AG04449 (cell line): ENCODE measurements at regions not wholly inside any gene's neighbourhood (a gene's known extent, or its start where the extent isn't known, plus 50 kb on each side); places are given as distances from the start of the nearest gene placed in this dataset.

Experiments used
- CTCF ChIA-PET: fragments of 350-600 bp; formaldehyde crosslinking; extraction: SDS; loops from one replicate; lab custom pipeline; 2021; ENCODE audit warnings: antibody characterized with exemption; lab: Yijun Ruan, JAX
- POLR2A ChIA-PET: fragments of 400-600, 350-600 bp; formaldehyde crosslinking; extraction: SDS; loops from one replicate; lab custom pipeline; 2020; ENCODE audit warnings: antibody characterized with exemption, inconsistent platforms; lab: Yijun Ruan, JAX
- DNase-seq: peaks from one replicate; pipeline ENCODE4 v3.0.0-alpha.2; 2010; ENCODE audit warnings: low read depth, low spot score
- H3K4me3 ChIP-seq: 2 replicates; pipeline ENCODE4 v1.5.1; 2011; ENCODE audit warnings: low read depth, mild to moderate bottlenecking, control low read depth, low read length
- CTCF ChIP-seq: IDR thresholded peaks from one replicate; pipeline ENCODE4 v1.5.1; 2011; ENCODE audit warnings: mild to moderate bottlenecking, moderate library complexity, low read length, control low read depth, inconsistent platforms; ENCODE audit not compliant: insufficient read depth; ENCODE audit errors: missing control alignments

GRCh38 chr6:115302731-115303130 lies 758.0 kb downstream of the FRK start:
- ChIA-PET POLR2A (no interaction called here), CTCF (no interaction called here)
- H3K4me3 ChIP-seq = no peak overlapping the region
- no peak for DNase-seq
- TF ChIP-seq CTCF = no peak

DNA sequence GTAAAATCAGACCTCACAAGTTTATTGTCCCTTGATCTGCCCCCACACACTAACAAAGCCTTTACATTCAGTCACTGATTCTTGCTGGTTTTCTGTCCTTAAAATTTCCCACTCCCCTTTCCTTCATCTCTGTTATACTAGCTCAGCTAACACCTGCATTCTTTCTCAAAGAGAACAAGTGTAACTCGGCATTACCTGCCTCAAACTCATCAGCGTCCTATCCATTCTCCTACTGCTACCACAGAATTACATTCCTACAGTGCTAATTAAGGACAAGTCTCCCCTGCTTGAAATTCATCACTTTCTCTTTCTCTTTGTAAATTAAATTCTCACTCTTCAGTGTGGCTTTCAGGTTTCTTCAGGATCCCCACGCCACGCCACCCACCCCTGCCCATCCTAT lies 773.2 kb downstream of the FRK start:
- POLR2A ChIA-PET = no interaction called here
- DNase-seq = no peak
- H3K4me3 ChIP-seq = no peak overlapping the region
- CTCF ChIA-PET = no interaction called here
- no peak for TF ChIP-seq CTCF

GRCh38 chr6:115276881-115277565 lies 783.7 kb downstream of the FRK start:
- CTCF ChIA-PET = no interaction called here
- no peak for TF ChIP-seq CTCF
- POLR2A ChIA-PET = no interaction called here
- no peak overlapping the region for H3K4me3 ChIP-seq
- DNase-seq = no peak

GRCh38 chr6:115272311-115272710 lies 788.4 kb downstream of the FRK start:
- no peak overlapping the region for H3K4me3 ChIP-seq
- ChIA-PET POLR2A (no interaction called here), CTCF (no interaction called here)
- no peak for DNase-seq
- TF ChIP-seq CTCF = no peak

DNA sequence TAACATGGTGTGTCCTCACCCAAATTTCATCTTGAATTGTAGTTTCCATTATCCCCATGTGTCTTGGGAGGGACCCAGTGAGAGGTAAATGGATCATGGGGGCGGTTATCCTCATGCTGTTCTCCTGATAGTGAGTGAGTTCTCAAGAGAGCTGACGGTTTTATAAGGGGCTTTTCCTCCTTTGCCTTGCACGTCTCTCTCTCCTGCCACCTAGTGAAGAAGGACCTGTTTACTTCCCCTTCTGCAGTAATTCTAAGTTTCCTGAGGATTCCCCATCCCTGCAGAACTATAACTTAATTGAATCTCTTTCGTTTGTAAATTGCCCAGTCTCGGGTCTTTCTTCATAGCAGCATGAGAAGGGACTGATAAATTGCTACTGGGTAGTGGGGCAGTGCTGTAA lies 789.3 kb downstream of the FRK start:
- no peak overlapping the region for H3K4me3 ChIP-seq
- ChIA-PET CTCF (no interaction called here), POLR2A (no interaction called here)
- TF ChIP-seq CTCF = no peak
- no peak for DNase-seq

GRCh38 chr6:115270953-115271352 lies 789.7 kb downstream of the FRK start:
- no peak overlapping the region for H3K4me3 ChIP-seq
- TF ChIP-seq CTCF = no peak
- CTCF ChIA-PET = interaction anchor here (0.6 kb wide), 1 partner anchor 101 kb away, joined by 3 read pairs; no protein-coding TSS in a partner anchor
- POLR2A ChIA-PET = no interaction called here
- no peak for DNase-seq
